Ishikawa (cell line): ENCODE measurements at regions not wholly inside any gene's neighbourhood (a gene's known extent, or its start where the extent isn't known, plus 50 kb on each side); places are given as distances from the start of the nearest gene placed in this dataset.

ENCODE experiments used
- CREB1 ChIP-seq: IDR thresholded peaks from 2 replicates; pipeline ENCODE4 v1.6.1; 2012; ENCODE audit warnings: low read depth
- EP300 ChIP-seq: IDR thresholded peaks from 2 replicates; pipeline ENCODE4 v1.6.1; 2012; ENCODE audit warnings: borderline replicate concordance
- MAX ChIP-seq: IDR thresholded peaks from 2 replicates; pipeline ENCODE4 v1.6.1; 2012
- TAF1 ChIP-seq: IDR thresholded peaks from 2 replicates; pipeline ENCODE4 v1.6.1; 2012; ENCODE audit warnings: low read depth, mild to moderate bottlenecking
- TF ChIP-seq, protein P1 (sequence below): IDR thresholded peaks from 2 replicates; pipeline ENCODE4 v1.6.1; 2012

DNA sequence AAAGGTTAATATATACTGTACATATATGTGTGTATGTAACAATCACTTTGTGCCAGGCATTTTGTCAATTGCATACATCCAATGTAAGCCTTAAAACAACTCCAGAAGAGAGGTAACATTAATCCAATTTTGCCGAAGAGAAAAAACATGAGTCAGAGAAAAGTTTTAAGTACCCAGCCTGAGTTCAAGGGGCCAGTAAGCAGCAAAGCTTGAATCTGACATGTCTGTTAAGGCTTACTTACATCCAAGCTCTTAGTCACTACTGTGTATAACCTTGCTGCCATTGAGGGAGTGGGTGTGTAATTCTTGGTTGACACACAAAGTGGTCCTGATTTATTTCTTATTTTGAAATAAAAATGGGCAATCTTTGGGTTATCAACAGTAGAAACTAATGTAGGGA lies 360.4 kb upstream of the LYPLAL1 start:
- TF ChIP-seq MAX (no peak), EP300 (no peak), CREB1 (no peak), TAF1 (no peak)
- TF ChIP-seq, protein P1, sequence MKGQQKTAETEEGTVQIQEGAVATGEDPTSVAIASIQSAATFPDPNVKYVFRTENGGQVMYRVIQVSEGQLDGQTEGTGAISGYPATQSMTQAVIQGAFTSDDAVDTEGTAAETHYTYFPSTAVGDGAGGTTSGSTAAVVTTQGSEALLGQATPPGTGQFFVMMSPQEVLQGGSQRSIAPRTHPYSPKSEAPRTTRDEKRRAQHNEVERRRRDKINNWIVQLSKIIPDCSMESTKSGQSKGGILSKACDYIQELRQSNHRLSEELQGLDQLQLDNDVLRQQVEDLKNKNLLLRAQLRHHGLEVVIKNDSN: no peak
